ENCODE measurements at regions not wholly inside any gene's neighbourhood (a gene's known extent, or its start where the extent isn't known, plus 50 kb on each side); places are given as distances from the start of the nearest gene placed in this dataset.

DNA sequence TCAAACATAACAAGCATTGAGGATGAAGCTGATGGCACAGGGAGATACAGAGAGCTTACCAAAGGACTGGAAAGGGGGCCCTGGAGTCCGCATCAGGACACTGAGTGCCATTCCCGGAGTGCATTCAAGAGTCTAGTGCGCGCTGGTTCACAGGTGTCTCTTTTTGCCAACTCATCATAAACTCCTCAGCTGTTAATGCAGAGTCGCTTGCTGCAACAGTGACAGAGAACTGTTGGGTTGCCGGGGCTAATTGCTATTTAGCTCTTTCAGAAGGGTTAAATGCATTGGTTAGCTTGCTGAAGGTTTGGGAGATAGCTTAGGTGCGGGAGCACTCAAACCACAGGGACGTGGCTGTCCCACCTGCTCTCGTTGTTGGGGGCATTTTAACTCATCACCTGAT lies 1091.6 kb upstream of the EEF2KMT start:
- no peak for TF ChIP-seq SIN3A (IDR thresholded peaks at IDR 0.05; ENCODE audit: borderline replicate concordance, insufficient read depth, low read length)
- TF ChIP-seq FOXP2 (optimal IDR thresholded peaks at IDR 0.05; ENCODE audit: borderline replicate concordance, extremely low read depth, extremely low read length, insufficient read depth): no peak
- no peak for TF ChIP-seq POLR2AphosphoS5 (IDR thresholded peaks at IDR 0.05; ENCODE audit: low read depth, low read length)

DNA sequence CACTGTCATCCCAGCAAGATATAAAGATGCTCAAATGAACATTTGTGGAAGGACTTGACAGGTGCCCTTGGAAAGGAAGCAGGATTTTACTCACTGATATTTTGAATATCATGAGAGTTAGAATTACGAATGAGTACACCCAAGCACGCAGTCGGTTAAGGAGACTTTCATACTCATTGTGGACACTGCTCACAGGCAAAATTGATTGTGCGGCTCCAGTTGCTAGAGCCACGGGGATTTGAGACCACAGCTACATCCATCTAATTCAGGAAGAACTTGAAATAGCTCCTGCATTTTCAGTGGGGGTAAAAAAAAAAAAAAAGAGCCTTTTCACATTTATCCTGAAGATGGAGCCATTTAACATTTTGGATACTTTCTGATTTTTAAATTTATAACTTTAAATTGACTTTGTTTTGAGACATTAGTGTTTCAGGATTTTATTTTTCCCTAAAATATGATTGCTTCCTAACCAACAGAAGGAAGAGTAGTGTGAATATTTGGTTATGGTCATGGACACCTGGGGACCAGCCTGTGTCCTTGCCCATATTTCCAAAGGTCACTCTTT lies 1080.1 kb upstream of the EEF2KMT start:
- TF ChIP-seq TAF1 (IDR thresholded peaks at IDR 0.05; ENCODE audit: borderline replicate concordance, insufficient read depth, low read length): no peak
- no peak for TF ChIP-seq POLR2AphosphoS5 (IDR thresholded peaks at IDR 0.05; ENCODE audit: low read depth, low read length)
- TF ChIP-seq FOXP2 (optimal IDR thresholded peaks at IDR 0.05; ENCODE audit: borderline replicate concordance, extremely low read depth, extremely low read length, insufficient read depth): no peak
- TF ChIP-seq, protein P1, sequence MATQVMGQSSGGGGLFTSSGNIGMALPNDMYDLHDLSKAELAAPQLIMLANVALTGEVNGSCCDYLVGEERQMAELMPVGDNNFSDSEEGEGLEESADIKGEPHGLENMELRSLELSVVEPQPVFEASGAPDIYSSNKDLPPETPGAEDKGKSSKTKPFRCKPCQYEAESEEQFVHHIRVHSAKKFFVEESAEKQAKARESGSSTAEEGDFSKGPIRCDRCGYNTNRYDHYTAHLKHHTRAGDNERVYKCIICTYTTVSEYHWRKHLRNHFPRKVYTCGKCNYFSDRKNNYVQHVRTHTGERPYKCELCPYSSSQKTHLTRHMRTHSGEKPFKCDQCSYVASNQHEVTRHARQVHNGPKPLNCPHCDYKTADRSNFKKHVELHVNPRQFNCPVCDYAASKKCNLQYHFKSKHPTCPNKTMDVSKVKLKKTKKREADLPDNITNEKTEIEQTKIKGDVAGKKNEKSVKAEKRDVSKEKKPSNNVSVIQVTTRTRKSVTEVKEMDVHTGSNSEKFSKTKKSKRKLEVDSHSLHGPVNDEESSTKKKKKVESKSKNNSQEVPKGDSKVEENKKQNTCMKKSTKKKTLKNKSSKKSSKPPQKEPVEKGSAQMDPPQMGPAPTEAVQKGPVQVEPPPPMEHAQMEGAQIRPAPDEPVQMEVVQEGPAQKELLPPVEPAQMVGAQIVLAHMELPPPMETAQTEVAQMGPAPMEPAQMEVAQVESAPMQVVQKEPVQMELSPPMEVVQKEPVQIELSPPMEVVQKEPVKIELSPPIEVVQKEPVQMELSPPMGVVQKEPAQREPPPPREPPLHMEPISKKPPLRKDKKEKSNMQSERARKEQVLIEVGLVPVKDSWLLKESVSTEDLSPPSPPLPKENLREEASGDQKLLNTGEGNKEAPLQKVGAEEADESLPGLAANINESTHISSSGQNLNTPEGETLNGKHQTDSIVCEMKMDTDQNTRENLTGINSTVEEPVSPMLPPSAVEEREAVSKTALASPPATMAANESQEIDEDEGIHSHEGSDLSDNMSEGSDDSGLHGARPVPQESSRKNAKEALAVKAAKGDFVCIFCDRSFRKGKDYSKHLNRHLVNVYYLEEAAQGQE (IDR thresholded peaks at IDR 0.05; ENCODE audit: insufficient read depth in 1 of 2, low read depth in 2 of 2, low read length in 2 of 2): no peak
- TF ChIP-seq SIN3A (IDR thresholded peaks at IDR 0.05; ENCODE audit: borderline replicate concordance, insufficient read depth, low read length): no peak

DNA sequence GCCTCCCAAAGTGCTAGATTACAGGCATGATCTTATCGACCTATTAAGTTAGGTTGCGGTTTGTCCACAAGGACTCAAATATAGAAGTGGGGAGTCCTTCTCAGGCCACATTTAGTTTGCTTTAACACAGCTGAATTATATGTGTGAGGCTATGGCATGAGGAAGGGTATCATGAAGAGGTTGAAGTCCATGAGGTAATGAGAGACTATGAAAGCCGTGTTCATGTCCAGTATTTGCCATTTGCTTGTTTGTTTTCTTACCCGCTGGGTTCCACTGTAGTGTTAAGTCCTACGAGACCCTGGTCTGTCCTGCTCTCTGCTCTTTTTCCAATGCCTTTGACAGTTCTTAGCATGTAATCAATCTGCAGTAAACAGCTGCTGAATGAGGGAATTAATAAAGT lies 1072.4 kb upstream of the EEF2KMT start:
- TF ChIP-seq, protein P1 (IDR thresholded peaks at IDR 0.05; ENCODE audit: insufficient read depth in 1 of 2, low read depth in 2 of 2, low read length in 2 of 2): no peak
- TF ChIP-seq POLR2AphosphoS5 (IDR thresholded peaks at IDR 0.05; ENCODE audit: low read depth, low read length): no peak
- no peak for TF ChIP-seq TAF1 (IDR thresholded peaks at IDR 0.05; ENCODE audit: borderline replicate concordance, insufficient read depth, low read length)
- TF ChIP-seq SIN3A (IDR thresholded peaks at IDR 0.05; ENCODE audit: borderline replicate concordance, insufficient read depth, low read length): no peak
- TF ChIP-seq FOXP2 (optimal IDR thresholded peaks at IDR 0.05; ENCODE audit: borderline replicate concordance, extremely low read depth, extremely low read length, insufficient read depth): no peak

DNA sequence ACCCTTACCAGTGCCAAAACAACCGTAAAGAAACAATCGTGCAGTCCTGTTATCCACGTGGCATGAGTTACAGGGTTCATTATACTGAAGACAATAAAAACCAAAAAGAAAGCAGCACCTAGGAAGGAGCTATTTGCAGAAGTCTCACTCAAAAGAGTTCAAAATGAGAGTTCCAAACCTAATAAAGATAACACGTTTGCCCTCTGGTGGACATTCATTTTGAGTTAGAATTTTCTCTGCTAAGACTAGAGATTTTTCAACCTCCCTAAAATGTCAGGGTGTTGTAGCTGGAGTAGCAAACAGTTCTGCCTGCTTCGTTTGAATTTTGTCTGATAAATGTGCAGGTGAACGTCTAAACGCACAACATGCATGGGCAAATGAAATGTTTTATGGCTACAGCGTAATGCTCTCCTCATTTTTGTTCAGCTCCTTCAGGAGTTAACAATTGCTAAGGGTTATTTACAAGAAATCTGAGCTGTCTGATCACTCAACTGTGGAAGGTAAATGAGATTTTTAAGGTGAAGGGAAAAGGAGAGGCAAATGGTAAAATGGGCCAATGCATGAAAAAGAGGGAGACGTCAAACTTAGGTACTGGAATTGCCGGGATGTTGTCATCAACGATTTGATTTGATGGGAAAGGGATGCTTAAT lies 1067.9 kb upstream of the EEF2KMT start:
- TF ChIP-seq, protein P1 (IDR thresholded peaks at IDR 0.05; ENCODE audit: insufficient read depth in 1 of 2, low read depth in 2 of 2, low read length in 2 of 2): no peak
- TF ChIP-seq TAF1 (IDR thresholded peaks at IDR 0.05; ENCODE audit: borderline replicate concordance, insufficient read depth, low read length) (no peak), SIN3A (IDR thresholded peaks at IDR 0.05; ENCODE audit: borderline replicate concordance, insufficient read depth, low read length) (no peak), POLR2AphosphoS5 (IDR thresholded peaks at IDR 0.05; ENCODE audit: low read depth, low read length) (no peak), FOXP2 (optimal IDR thresholded peaks at IDR 0.05; ENCODE audit: borderline replicate concordance, extremely low read depth, extremely low read length, insufficient read depth) (no peak)

DNA sequence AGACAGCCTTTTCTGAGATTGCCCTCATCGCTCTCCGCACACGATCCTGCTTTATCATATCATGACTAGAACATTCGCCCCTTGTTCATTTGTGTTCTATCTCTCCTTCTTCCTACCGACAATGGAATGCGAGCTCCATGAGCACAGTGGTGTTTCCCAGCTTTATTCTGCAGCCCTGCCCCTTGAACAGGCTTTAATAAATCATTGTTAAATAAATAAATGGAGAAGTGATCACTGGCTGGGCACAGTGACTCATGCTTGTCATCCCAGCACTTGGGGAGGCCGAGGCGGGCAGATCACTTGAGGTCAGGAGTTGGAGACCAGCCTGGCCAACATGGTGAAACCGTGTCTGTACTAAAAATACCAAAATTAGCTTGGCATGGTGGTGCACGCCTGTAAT lies 1063.3 kb upstream of the EEF2KMT start:
- no peak for TF ChIP-seq SIN3A (IDR thresholded peaks at IDR 0.05; ENCODE audit: borderline replicate concordance, insufficient read depth, low read length)
- no peak for TF ChIP-seq POLR2AphosphoS5 (IDR thresholded peaks at IDR 0.05; ENCODE audit: low read depth, low read length)
- TF ChIP-seq FOXP2 (optimal IDR thresholded peaks at IDR 0.05; ENCODE audit: borderline replicate concordance, extremely low read depth, extremely low read length, insufficient read depth): no peak
- no peak for TF ChIP-seq TAF1 (IDR thresholded peaks at IDR 0.05; ENCODE audit: borderline replicate concordance, insufficient read depth, low read length)
- TF ChIP-seq, protein P1 (IDR thresholded peaks at IDR 0.05; ENCODE audit: insufficient read depth in 1 of 2, low read depth in 2 of 2, low read length in 2 of 2): no peak
